CD4-positive, CD25-positive, alpha-beta regulatory T cell (primary cell): ENCODE measurements at regions not wholly inside any gene's neighbourhood (a gene's known extent, or its start where the extent isn't known, plus 50 kb on each side); places are given as distances from the start of the nearest gene placed in this dataset.

ENCODE experiments used
- ATAC-seq, 2 donors: fragments of 150-1000 bp; cut with Tn5 transposase; one replicate each; pipeline ENCODE4 v1.10.0; 2021; ENCODE audit warnings: low read depth in 2 of 2, moderate number of reproducible peaks in 2 of 2, moderate library complexity in 1 of 2
- DNase-seq, 3 donors: peaks; one replicate each; pipeline versions ENCODE4 v3.0.0 to v3.0.0-alpha.2; 2012 to 2022; ENCODE audit warnings: mixed read lengths in 1 of 3
- H3K27ac ChIP-seq: one replicate; pipeline ENCODE4 v1.7.0; 2013; ENCODE audit warnings: mild to moderate bottlenecking, low read length; ENCODE audit not compliant: insufficient read depth, poor library complexity, severe bottlenecking
- H3K27me3 ChIP-seq: one replicate; pipeline ENCODE4 v1.7.0; 2013; ENCODE audit warnings: low read length; ENCODE audit not compliant: control insufficient read depth, insufficient read depth
- H3K36me3 ChIP-seq: one replicate; pipeline ENCODE4 v1.7.0; 2013; ENCODE audit warnings: mild to moderate bottlenecking, low read length, moderate library complexity; ENCODE audit not compliant: control insufficient read depth, insufficient read depth
- H3K4me1 ChIP-seq: 2 replicates; pipeline ENCODE4 v1.7.0; 2013; ENCODE audit warnings: mild to moderate bottlenecking, low read length; ENCODE audit not compliant: insufficient read depth, control insufficient read depth, poor library complexity, severe bottlenecking
- H3K4me3 ChIP-seq: one replicate; pipeline ENCODE4 v1.7.0; 2013; ENCODE audit warnings: low read depth, mild to moderate bottlenecking, low read length, moderate library complexity
- H3K9me3 ChIP-seq, 2 experiments: 1 replicate in 1 of 2; 2 replicates in 1 of 2; pipeline ENCODE4 v1.7.0; 2013; ENCODE audit warnings: low read length in 2 of 2, mild to moderate bottlenecking in 1 of 2, moderate library complexity in 1 of 2; ENCODE audit not compliant: control insufficient read depth in 2 of 2
- H3K27ac Mint-ChIP-seq, 3 donors: one replicate each; pipeline ENCODE4 v1.8.0; 2020 to 2022; ENCODE audit warnings: mild to moderate bottlenecking in 3 of 3, mixed read lengths in 3 of 3, moderate library complexity in 2 of 3
- H3K27me3 Mint-ChIP-seq: one replicate; pipeline ENCODE4 v1.8.0; 2022; ENCODE audit warnings: mild to moderate bottlenecking, mixed read lengths
- H3K36me3 Mint-ChIP-seq: one replicate; pipeline ENCODE4 v1.8.0; 2020; ENCODE audit warnings: mixed read lengths
- H3K4me1 Mint-ChIP-seq, 4 donors: one replicate each; pipeline ENCODE4 v1.8.0; 2020 to 2022; ENCODE audit warnings: mixed read lengths in 4 of 4, mild to moderate bottlenecking in 1 of 4
- H3K4me3 Mint-ChIP-seq, 4 donors: one replicate each; pipeline ENCODE4 v1.8.0; 2020 to 2022; ENCODE audit warnings: mild to moderate bottlenecking in 4 of 4, mixed read lengths in 4 of 4, moderate library complexity in 3 of 4
- H3K9me3 Mint-ChIP-seq, 7 donors: one replicate each; pipeline ENCODE4 v1.8.0; 2020 to 2022; ENCODE audit warnings: mixed read lengths in 7 of 7, mild to moderate bottlenecking in 3 of 7, moderate library complexity in 2 of 7

DNA sequence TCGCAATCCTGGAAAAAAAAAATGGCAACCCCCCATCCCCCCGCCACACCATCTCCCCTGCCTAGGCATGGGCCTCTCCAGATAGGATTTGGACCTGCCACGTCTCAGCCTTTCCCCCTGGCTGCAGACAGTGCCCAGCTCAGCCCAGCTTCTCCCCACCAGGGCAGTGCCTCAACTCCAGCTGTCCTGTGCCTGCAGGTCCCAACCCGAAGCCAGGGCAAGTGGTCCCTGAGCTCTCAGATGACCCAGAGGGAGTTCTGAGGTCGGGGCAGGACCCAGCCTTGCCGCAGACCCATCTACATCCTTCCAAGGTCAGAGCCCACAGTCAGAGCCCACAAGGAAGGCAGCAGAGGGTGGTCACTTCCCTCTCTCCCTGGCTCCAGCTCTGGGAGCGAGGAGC, 86.7 kb upstream of the POU3F1 start:
- H3K9me3 Mint-ChIP-seq: peaks cover 0 to 2% (median 0%) of the 10 kb centered on the region in 7 donors
- Histone ChIP-seq H3K36me3 (no peaks in the 10 kb centered on the region), H3K27ac (no peak overlapping the region), H3K4me3 (no peak overlapping the region), H3K4me1 (no peaks in the 10 kb centered on the region), H3K9me3 (no peaks in the 10 kb centered on the region), H3K27me3 (peaks cover 17% of the 10 kb centered on the region)
- no peak overlapping the region for H3K4me3 Mint-ChIP-seq
- DNase-seq (no peak), ATAC-seq (no peak)
- H3K4me1 Mint-ChIP-seq: peaks cover 0 to 2% (median 0%) of the 10 kb centered on the region in 4 donors
- H3K27ac Mint-ChIP-seq: no peak overlapping the region
- H3K27me3 Mint-ChIP-seq: peaks cover 61% of the 10 kb centered on the region
- no peaks in the 10 kb centered on the region for H3K36me3 Mint-ChIP-seq

- H3K36me3 Mint-ChIP-seq: no peaks in the 10 kb centered on the region
- DNase-seq: no peak
- H3K27ac Mint-ChIP-seq: no peak overlapping the region
- Histone ChIP-seq H3K36me3 (no peaks in the 10 kb centered on the region), H3K27me3 (peaks cover 17% of the 10 kb centered on the region), H3K27ac (no peak overlapping the region), H3K9me3 (no peaks in the 10 kb centered on the region), H3K4me3 (no peak overlapping the region), H3K4me1 (no peaks in the 10 kb centered on the region)
- no peak for ATAC-seq
- peaks cover 56% of the 10 kb centered on the region for H3K27me3 Mint-ChIP-seq
- H3K4me3 Mint-ChIP-seq: no peak overlapping the region
- peaks cover 0 to 2% (median 0%) of the 10 kb centered on the region in 4 donors for H3K4me1 Mint-ChIP-seq
- H3K9me3 Mint-ChIP-seq: peaks cover 0 to 2% (median 0%) of the 10 kb centered on the region in 7 donors
Observed at GRCh38 chr1:38132681-38133080, 86.1 kb upstream of the POU3F1 start.

GRCh38 chr1:38131024-38131585, 84.5 kb upstream of the POU3F1 start:
- Mint-ChIP-seq H3K27me3 (peaks cover 47% of the 10 kb centered on the region), H3K4me3 (no peak overlapping the region), H3K27ac (no peak overlapping the region), H3K9me3 (peaks cover 0 to 1% (median 0%) of the 10 kb centered on the region in 7 donors), H3K4me1 (peaks cover 0 to 2% (median 0%) of the 10 kb centered on the region in 4 donors), H3K36me3 (no peaks in the 10 kb centered on the region)
- H3K36me3 ChIP-seq: no peaks in the 10 kb centered on the region
- no peak for DNase-seq
- ATAC-seq: no peak
- H3K9me3 ChIP-seq: no peaks in the 10 kb centered on the region
- H3K27ac ChIP-seq: no peak overlapping the region
- H3K27me3 ChIP-seq: peaks cover 11% of the 10 kb centered on the region
- H3K4me3 ChIP-seq: no peak overlapping the region
- no peaks in the 10 kb centered on the region for H3K4me1 ChIP-seq

- DNase-seq (no peak), ATAC-seq (no peak)
- Histone ChIP-seq H3K4me3 (no peak overlapping the region), H3K4me1 (no peaks in the 10 kb centered on the region), H3K27me3 (peaks cover 3% of the 10 kb centered on the region), H3K36me3 (no peaks in the 10 kb centered on the region), H3K27ac (no peak overlapping the region), H3K9me3 (no peaks in the 10 kb centered on the region)
- Mint-ChIP-seq H3K4me1 (peaks cover 0 to 2% (median 0%) of the 10 kb centered on the region in 4 donors), H3K9me3 (peaks cover 0 to 1% (median 0%) of the 10 kb centered on the region in 7 donors), H3K27me3 (peaks cover 43% of the 10 kb centered on the region), H3K4me3 (no peak overlapping the region), H3K27ac (no peak overlapping the region), H3K36me3 (no peaks in the 10 kb centered on the region)
Observed at GRCh38 chr1:38129971-38130370, 83.4 kb upstream of the POU3F1 start.

- Mint-ChIP-seq H3K4me1 (no peaks in the 10 kb centered on the region), H3K36me3 (no peaks in the 10 kb centered on the region), H3K4me3 (no peak overlapping the region), H3K27ac (no peak overlapping the region), H3K9me3 (peaks cover 0 to 1% (median 0%) of the 10 kb centered on the region in 7 donors), H3K27me3 (peaks cover 41% of the 10 kb centered on the region)
- H3K4me1 ChIP-seq: no peaks in the 10 kb centered on the region
- no peak overlapping the region for H3K4me3 ChIP-seq
- ATAC-seq (no peak), DNase-seq (no peak)
- H3K27ac ChIP-seq: no peak overlapping the region
- peaks cover 3% of the 10 kb centered on the region for H3K27me3 ChIP-seq
- no peaks in the 10 kb centered on the region for H3K36me3 ChIP-seq
- no peaks in the 10 kb centered on the region for H3K9me3 ChIP-seq
Observed at GRCh38 chr1:38129473-38129872, 82.9 kb upstream of the POU3F1 start.

- no peaks in the 10 kb centered on the region for H3K9me3 ChIP-seq
- H3K4me3 Mint-ChIP-seq: no peak overlapping the region
- no peak for ATAC-seq
- H3K27me3 ChIP-seq: peaks cover 3% of the 10 kb centered on the region
- H3K4me1 ChIP-seq: no peaks in the 10 kb centered on the region
- H3K9me3 Mint-ChIP-seq: peaks cover 0 to 1% (median 0%) of the 10 kb centered on the region in 7 donors
- H3K36me3 Mint-ChIP-seq: no peaks in the 10 kb centered on the region
- no peak overlapping the region for H3K27ac ChIP-seq
- no peak overlapping the region for H3K4me3 ChIP-seq
- no peaks in the 10 kb centered on the region for H3K36me3 ChIP-seq
- peaks cover 36% of the 10 kb centered on the region for H3K27me3 Mint-ChIP-seq
- no peak overlapping the region for H3K27ac Mint-ChIP-seq
- no peaks in the 10 kb centered on the region for H3K4me1 Mint-ChIP-seq
- DNase-seq: no peak
Observed at GRCh38 chr1:38128926-38129453, 82.4 kb upstream of the POU3F1 start.

DNA sequence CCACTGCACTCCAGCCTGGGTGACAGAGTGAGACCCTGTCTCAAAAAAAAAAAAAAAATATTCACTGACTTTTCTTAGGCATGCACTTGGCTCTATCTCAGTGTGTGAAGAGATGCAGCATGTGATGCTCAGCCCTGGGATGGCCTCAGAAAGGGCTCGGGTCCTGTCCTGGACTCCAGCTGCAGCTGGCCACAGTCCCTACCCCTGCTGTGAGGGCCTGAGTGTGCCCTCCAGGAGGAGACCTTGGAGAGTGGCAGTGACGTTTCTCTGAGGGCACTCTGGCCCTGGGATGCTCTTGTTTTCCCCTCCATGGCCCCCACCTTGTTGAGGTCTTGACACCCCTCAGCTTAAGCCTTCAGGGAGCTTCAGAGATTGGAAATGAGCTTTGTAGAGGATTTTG, 81.9 kb upstream of the POU3F1 start:
- no peak overlapping the region for H3K4me3 ChIP-seq
- Mint-ChIP-seq H3K9me3 (peaks cover 0 to 1% (median 0%) of the 10 kb centered on the region in 7 donors), H3K36me3 (no peaks in the 10 kb centered on the region), H3K4me3 (no peak overlapping the region), H3K4me1 (no peaks in the 10 kb centered on the region), H3K27me3 (peaks cover 36% of the 10 kb centered on the region), H3K27ac (no peak overlapping the region)
- no peaks in the 10 kb centered on the region for H3K36me3 ChIP-seq
- DNase-seq: no peak
- no peaks in the 10 kb centered on the region for H3K4me1 ChIP-seq
- no peak overlapping the region for H3K27ac ChIP-seq
- H3K27me3 ChIP-seq: peaks cover 2% of the 10 kb centered on the region
- ATAC-seq: no peak
- H3K9me3 ChIP-seq: no peaks in the 10 kb centered on the region

DNA sequence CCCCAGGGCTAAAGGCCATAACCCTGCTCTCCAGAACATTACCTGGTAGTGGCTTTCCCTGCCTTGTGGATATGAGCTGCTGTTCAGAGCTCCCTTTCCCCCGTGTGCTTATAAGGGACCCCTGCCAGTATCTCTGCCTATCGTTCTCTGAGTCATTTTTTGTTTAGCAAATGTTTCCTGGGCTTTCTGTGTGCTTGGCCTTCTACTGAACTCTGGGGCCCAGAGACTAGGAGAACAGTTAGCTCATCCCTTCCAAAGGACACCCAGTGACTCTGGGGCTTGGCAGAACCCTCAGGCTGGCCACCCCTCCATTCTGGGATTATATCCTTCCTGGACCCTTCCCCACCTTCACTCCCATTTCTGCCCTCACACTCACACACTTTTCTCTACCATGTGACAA, 80.8 kb upstream of the POU3F1 start:
- no peaks in the 10 kb centered on the region for H3K4me1 ChIP-seq
- no peaks in the 10 kb centered on the region for H3K9me3 ChIP-seq
- DNase-seq (no peak), ATAC-seq (no peak)
- no peaks in the 10 kb centered on the region for H3K27me3 ChIP-seq
- no peak overlapping the region for H3K27ac ChIP-seq
- no peaks in the 10 kb centered on the region for H3K36me3 Mint-ChIP-seq
- H3K4me1 Mint-ChIP-seq: no peaks in the 10 kb centered on the region
- no peak overlapping the region for H3K4me3 ChIP-seq
- H3K9me3 Mint-ChIP-seq: peaks cover 0 to 1% (median 0%) of the 10 kb centered on the region in 7 donors
- H3K27me3 Mint-ChIP-seq: peaks cover 30% of the 10 kb centered on the region
- H3K36me3 ChIP-seq: no peaks in the 10 kb centered on the region
- H3K4me3 Mint-ChIP-seq: no peak overlapping the region
- H3K27ac Mint-ChIP-seq: no peak overlapping the region
